Ammon's horn (tissue), 1 donor: ENCODE measurements at regions not wholly inside any gene's neighbourhood (a gene's known extent, or its start where the extent isn't known, plus 50 kb on each side); places are given as distances from the start of the nearest gene placed in this dataset.

Experiments
- DNase-seq: peaks from one replicate; pipeline ENCODE4 v3.0.0-alpha.2; 2016; ENCODE audit warnings: low spot score

- DNase-seq: no peak
Observed at GRCh38 chr14:66072190-66073084, 413.7 kb upstream of the CCDC196 start.

- DNase-seq: no peak
Observed at GRCh38 chr14:66074537-66074936, 411.6 kb upstream of the CCDC196 start.

GRCh38 chr14:66076176-66076575, 410.0 kb upstream of the CCDC196 start:
- DNase-seq: no peak

- DNase-seq: no peak
Observed at GRCh38 chr14:66078006-66078405, 408.2 kb upstream of the CCDC196 start.

GRCh38 chr14:66081594-66082376, 404.4 kb upstream of the CCDC196 start:
- DNase-seq: no peak

GRCh38 chr14:66085224-66085623, 400.9 kb upstream of the CCDC196 start:
- DNase-seq: no peak

- no peak for DNase-seq
Observed at GRCh38 chr14:66085665-66086064, 400.5 kb upstream of the CCDC196 start.

GRCh38 chr14:66087231-66087630, 398.9 kb upstream of the CCDC196 start:
- no peak for DNase-seq

- DNase-seq: no peak
Observed at GRCh38 chr14:66088656-66089055, 397.5 kb upstream of the CCDC196 start.

- no peak for DNase-seq
Observed at GRCh38 chr14:66092206-66092605, 394.0 kb upstream of the CCDC196 start.

- DNase-seq: no peak
Observed at GRCh38 chr14:66092748-66093147, 393.4 kb upstream of the CCDC196 start.

GRCh38 chr14:66094001-66094727, 392.0 kb upstream of the CCDC196 start:
- DNase-seq: no peak

- no peak for DNase-seq
Observed at GRCh38 chr14:66099451-66099850, 386.7 kb upstream of the CCDC196 start.

- DNase-seq: no peak
Observed at GRCh38 chr14:66099931-66100330, 386.2 kb upstream of the CCDC196 start.

GRCh38 chr14:66101662-66102061, 384.5 kb upstream of the CCDC196 start:
- no peak for DNase-seq

- DNase-seq: no peak
Observed at GRCh38 chr14:66104486-66104885, 381.7 kb upstream of the CCDC196 start.

GRCh38 chr14:66105815-66106214, 380.4 kb upstream of the CCDC196 start:
- no peak for DNase-seq

GRCh38 chr14:66109426-66109825, 376.7 kb upstream of the CCDC196 start:
- DNase-seq: no peak

- no peak for DNase-seq
Observed at GRCh38 chr14:66111891-66112290, 374.3 kb upstream of the CCDC196 start.

GRCh38 chr14:66114071-66114470, 372.1 kb upstream of the CCDC196 start:
- DNase-seq: no peak

GRCh38 chr14:66115740-66116502, 370.2 kb upstream of the CCDC196 start:
- no peak for DNase-seq

GRCh38 chr14:66116732-66117131, 369.4 kb upstream of the CCDC196 start:
- no peak for DNase-seq
